ENCODE measurements at regions not wholly inside any gene's neighbourhood (a gene's known extent, or its start where the extent isn't known, plus 50 kb on each side); places are given as distances from the start of the nearest gene placed in this dataset.
"Not testable (repeated sequence)": the region's sequence is repeated elsewhere in the genome, so short reads cannot be mapped to it uniquely, and the experiment has no call there.

DNA sequence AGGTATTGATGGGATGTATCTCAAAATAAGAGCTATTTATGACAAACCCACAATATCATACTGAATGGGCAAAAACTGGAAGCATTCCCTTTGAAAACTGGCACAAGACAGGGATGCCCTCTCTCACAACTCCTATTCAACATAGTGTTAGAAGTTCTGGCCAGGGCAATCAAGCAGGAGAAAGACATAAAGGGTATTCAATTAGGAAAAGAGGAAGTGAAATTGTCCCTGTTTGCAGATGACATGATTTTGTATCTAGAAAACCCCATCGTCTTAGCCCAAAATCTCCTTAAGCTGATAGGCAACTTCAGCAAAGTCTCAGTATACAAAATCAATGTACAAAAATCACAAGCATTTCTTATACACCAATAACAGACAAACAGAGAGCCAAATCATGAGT lies 106.5 kb downstream of the RTL3 start:
- H3K36me3 ChIP-seq (ENCODE audit: control insufficient read depth, insufficient read depth, low read length); POLR2A ChIA-PET; DNase-seq (ENCODE audit: extremely low read depth in 1 of 4, low spot score in 3 of 4); intact Hi-C loops (cut with micrococcal nuclease); H4K20me1 ChIP-seq (replicated peaks; ENCODE audit: control insufficient read depth, insufficient read depth, low read length); H3K4me3 ChIP-seq; H3K27ac ChIP-seq (ENCODE audit: extremely low read depth, low read depth, low read length); H3K79me2 ChIP-seq (ENCODE audit: control insufficient read depth, insufficient read depth, low read length); H3K9ac ChIP-seq (ENCODE audit: insufficient read depth in 1 of 2, low read depth in 2 of 2, low read length in 2 of 2); H3K4me1 ChIP-seq (replicated peaks in 1 of 2; ENCODE audit: control insufficient read depth in 2 of 2, insufficient read depth in 2 of 2, low read length in 2 of 2); H3K9me3 ChIP-seq (replicated peaks; ENCODE audit: control insufficient read depth, insufficient read depth, low read depth, low read length); H3K27me3 ChIP-seq (ENCODE audit: control insufficient read depth in 2 of 2, insufficient read depth in 2 of 2, low read length in 2 of 2); in situ Hi-C loops (cut with MboI); H2AFZ ChIP-seq (ENCODE audit: low read depth, low read length); FAIRE-seq; H3K4me2 ChIP-seq (ENCODE audit: insufficient read depth, low read length); ATAC-seq; H3K9me1 ChIP-seq (ENCODE audit: control insufficient read depth, insufficient read depth, low read length); BruUV-seq (replicated peaks); CTCF ChIA-PET (ENCODE audit: low intra/inter-chr PET ratio): not testable (repeated sequence)
- 0% methylated on average over 1 of the region's 1 CpG for WGBS (ENCODE audit: insufficient coverage, low coverage, missing lambda C conversion rate)

DNA sequence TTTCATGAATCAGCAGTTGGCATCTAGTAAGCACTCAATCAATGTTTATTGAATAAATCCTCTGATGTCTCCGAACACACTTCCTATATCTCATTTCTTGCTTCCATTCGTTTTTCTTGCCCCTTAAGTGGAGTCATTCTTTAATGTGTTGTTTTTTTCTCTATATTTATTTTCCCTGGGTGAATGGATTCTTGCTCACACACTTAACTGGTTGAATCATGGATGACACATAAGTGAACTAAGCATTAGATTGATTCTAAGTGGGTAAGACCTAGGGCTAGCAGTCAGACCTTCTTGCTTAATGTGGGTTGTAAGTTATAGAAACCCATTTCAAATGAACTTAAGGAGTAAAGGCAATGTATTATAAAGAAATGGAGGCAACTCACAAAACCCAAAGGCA lies 111.1 kb downstream of the RTL3 start:
- Histone ChIP-seq H3K9me3 (replicated peaks; ENCODE audit: control insufficient read depth, insufficient read depth, low read depth, low read length) (no peaks in the 10 kb centered on the region), H3K4me3 (no peak overlapping the region), H2AFZ (ENCODE audit: low read depth, low read length) (no peak overlapping the region), H3K4me2 (ENCODE audit: insufficient read depth, low read length) (no peak overlapping the region), H4K20me1 (replicated peaks; ENCODE audit: control insufficient read depth, insufficient read depth, low read length) (no peaks in the 10 kb centered on the region), H3K36me3 (ENCODE audit: control insufficient read depth, insufficient read depth, low read length) (no peaks in the 10 kb centered on the region), H3K27ac (ENCODE audit: extremely low read depth, low read depth, low read length) (no peak overlapping the region), H3K4me1 (replicated peaks in 1 of 2; ENCODE audit: control insufficient read depth in 2 of 2, insufficient read depth in 2 of 2, low read length in 2 of 2) (no peaks in the 10 kb centered on the region), H3K27me3 (ENCODE audit: control insufficient read depth in 2 of 2, insufficient read depth in 2 of 2, low read length in 2 of 2) (no peaks in the 10 kb centered on the region), H3K79me2 (ENCODE audit: control insufficient read depth, insufficient read depth, low read length) (no peaks in the 10 kb centered on the region), H3K9me1 (ENCODE audit: control insufficient read depth, insufficient read depth, low read length) (no peaks in the 10 kb centered on the region), H3K9ac (ENCODE audit: insufficient read depth in 1 of 2, low read depth in 2 of 2, low read length in 2 of 2) (no peak overlapping the region)
- ChIA-PET POLR2A (no interaction called here), CTCF (ENCODE audit: low intra/inter-chr PET ratio) (no interaction called here)
- intact Hi-C loops (cut with micrococcal nuclease) (no loop called here), in situ Hi-C loops (cut with MboI) (no loop called here)
- WGBS (ENCODE audit: insufficient coverage, low coverage, missing lambda C conversion rate) = 0% methylated on average over 2 of the region's 2 CpGs
- ATAC-seq (no peak), DNase-seq (ENCODE audit: extremely low read depth in 1 of 4, low spot score in 3 of 4) (no peak), FAIRE-seq (no peak)
- BruUV-seq (replicated peaks) = no TSS peak
- TF ChIP-seq ZNF174 (CRISPR knock-in tag; IDR thresholded peaks at IDR 0.05) = no peak
- TF ChIP-seq FOXJ3 (CRISPR knock-in tag; IDR thresholded peaks at IDR 0.05) = no peak
- no peak for TF ChIP-seq KAT2B (IDR thresholded peaks at IDR 0.05; ENCODE audit: low read depth, low read length)
- no peak for TF ChIP-seq TCF7 (IDR thresholded peaks at IDR 0.05; ENCODE audit: borderline replicate concordance)
- TF ChIP-seq, protein P1, sequence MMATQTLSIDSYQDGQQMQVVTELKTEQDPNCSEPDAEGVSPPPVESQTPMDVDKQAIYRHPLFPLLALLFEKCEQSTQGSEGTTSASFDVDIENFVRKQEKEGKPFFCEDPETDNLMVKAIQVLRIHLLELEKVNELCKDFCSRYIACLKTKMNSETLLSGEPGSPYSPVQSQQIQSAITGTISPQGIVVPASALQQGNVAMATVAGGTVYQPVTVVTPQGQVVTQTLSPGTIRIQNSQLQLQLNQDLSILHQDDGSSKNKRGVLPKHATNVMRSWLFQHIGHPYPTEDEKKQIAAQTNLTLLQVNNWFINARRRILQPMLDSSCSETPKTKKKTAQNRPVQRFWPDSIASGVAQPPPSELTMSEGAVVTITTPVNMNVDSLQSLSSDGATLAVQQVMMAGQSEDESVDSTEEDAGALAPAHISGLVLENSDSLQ (IDR thresholded peaks at IDR 0.05) = no peak
- TF ChIP-seq HDAC8 (tag; IDR thresholded peaks at IDR 0.05) = no peak
- no peak for TF ChIP-seq DACH1 (IDR thresholded peaks at IDR 0.05; ENCODE audit: partially characterized antibody)
- TF ChIP-seq NONO (IDR thresholded peaks at IDR 0.05; ENCODE audit: low read depth in 2 of 2, low read length in 1 of 2) = no peak
- TF ChIP-seq ZNF134 (CRISPR knock-in tag; conservative IDR thresholded peaks at IDR 0.05) = no peak
- no peak for TF ChIP-seq RBM39 (optimal IDR thresholded peaks at IDR 0.05; ENCODE audit: low read depth, low read length)
- TF ChIP-seq, protein P2, sequence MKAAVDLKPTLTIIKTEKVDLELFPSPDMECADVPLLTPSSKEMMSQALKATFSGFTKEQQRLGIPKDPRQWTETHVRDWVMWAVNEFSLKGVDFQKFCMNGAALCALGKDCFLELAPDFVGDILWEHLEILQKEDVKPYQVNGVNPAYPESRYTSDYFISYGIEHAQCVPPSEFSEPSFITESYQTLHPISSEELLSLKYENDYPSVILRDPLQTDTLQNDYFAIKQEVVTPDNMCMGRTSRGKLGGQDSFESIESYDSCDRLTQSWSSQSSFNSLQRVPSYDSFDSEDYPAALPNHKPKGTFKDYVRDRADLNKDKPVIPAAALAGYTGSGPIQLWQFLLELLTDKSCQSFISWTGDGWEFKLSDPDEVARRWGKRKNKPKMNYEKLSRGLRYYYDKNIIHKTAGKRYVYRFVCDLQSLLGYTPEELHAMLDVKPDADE (conservative IDR thresholded peaks at IDR 0.05; ENCODE audit: control insufficient read depth, low read depth, low read length) = no peak
- TF ChIP-seq, protein P3, sequence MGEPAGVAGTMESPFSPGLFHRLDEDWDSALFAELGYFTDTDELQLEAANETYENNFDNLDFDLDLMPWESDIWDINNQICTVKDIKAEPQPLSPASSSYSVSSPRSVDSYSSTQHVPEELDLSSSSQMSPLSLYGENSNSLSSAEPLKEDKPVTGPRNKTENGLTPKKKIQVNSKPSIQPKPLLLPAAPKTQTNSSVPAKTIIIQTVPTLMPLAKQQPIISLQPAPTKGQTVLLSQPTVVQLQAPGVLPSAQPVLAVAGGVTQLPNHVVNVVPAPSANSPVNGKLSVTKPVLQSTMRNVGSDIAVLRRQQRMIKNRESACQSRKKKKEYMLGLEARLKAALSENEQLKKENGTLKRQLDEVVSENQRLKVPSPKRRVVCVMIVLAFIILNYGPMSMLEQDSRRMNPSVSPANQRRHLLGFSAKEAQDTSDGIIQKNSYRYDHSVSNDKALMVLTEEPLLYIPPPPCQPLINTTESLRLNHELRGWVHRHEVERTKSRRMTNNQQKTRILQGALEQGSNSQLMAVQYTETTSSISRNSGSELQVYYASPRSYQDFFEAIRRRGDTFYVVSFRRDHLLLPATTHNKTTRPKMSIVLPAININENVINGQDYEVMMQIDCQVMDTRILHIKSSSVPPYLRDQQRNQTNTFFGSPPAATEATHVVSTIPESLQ (CRISPR knock-in tag; IDR thresholded peaks at IDR 0.05) = no peak
- TF ChIP-seq ZNF3 (CRISPR knock-in tag; IDR thresholded peaks at IDR 0.05) = no peak
- TF ChIP-seq ZNF184 (CRISPR knock-in tag; IDR thresholded peaks at IDR 0.05) = no peak

All from K562 (cell line).